ENCODE measurements at regions not wholly inside any gene's neighbourhood (a gene's known extent, or its start where the extent isn't known, plus 50 kb on each side); places are given as distances from the start of the nearest gene placed in this dataset.
"Not testable (repeated sequence)": the region's sequence is repeated elsewhere in the genome, so short reads cannot be mapped to it uniquely, and the experiment has no call there.

- TF ChIP-seq POLR2A (IDR thresholded peaks at IDR 0.05; ENCODE audit: low read length); GATA1 (IDR thresholded peaks at IDR 0.05; ENCODE audit: low read depth, low read length): not testable (repeated sequence)
These were observed 781.0 kb upstream of the TPTE start for GRCh38 chr21:9740177-9740941.
